Limb (tissue), 2 donors: ENCODE measurements at regions not wholly inside any gene's neighbourhood (a gene's known extent, or its start where the extent isn't known, plus 50 kb on each side); places are given as distances from the start of the nearest gene placed in this dataset.

Experiments used
- DNase-seq, 2 donors: peaks; one replicate each; pipeline ENCODE4 v3.0.0-alpha.2; 2016; ENCODE audit errors: extremely low spot score in 2 of 2

GRCh38 chr12:13595536-13596443 lies 385.6 kb downstream of the GRIN2B start:
- DNase-seq, result no peak

GRCh38 chr12:13594731-13595514 lies 386.5 kb downstream of the GRIN2B start:
- no peak for DNase-seq

- DNase-seq, result no peak
Measured at GRCh38 chr12:13592063-13592942, 389.1 kb downstream of the GRIN2B start.

GRCh38 chr12:13591488-13591887 lies 389.9 kb downstream of the GRIN2B start:
- DNase-seq, result no peak

GRCh38 chr12:13591059-13591458 lies 390.3 kb downstream of the GRIN2B start:
- DNase-seq, result no peak

GRCh38 chr12:13588574-13588973 lies 392.0 kb downstream of the EMP1 start:
- no peak for DNase-seq

GRCh38 chr12:13587721-13588390 lies 391.3 kb downstream of the EMP1 start:
- no peak for DNase-seq

- DNase-seq, result no peak
Measured at GRCh38 chr12:13586361-13586760, 389.8 kb downstream of the EMP1 start.

- DNase-seq, result no peak
Measured at GRCh38 chr12:13584541-13584940, 388.0 kb downstream of the EMP1 start.

- no peak for DNase-seq
Measured at GRCh38 chr12:13583630-13584029, 387.1 kb downstream of the EMP1 start.

GRCh38 chr12:13582421-13582820 lies 385.9 kb downstream of the EMP1 start:
- DNase-seq, result no peak

- DNase-seq, result no peak
Measured at GRCh38 chr12:13581031-13581430, 384.5 kb downstream of the EMP1 start.

- DNase-seq, result no peak
Measured at GRCh38 chr12:13580206-13580605, 383.7 kb downstream of the EMP1 start.

GRCh38 chr12:13576935-13577500 lies 380.5 kb downstream of the EMP1 start:
- no peak for DNase-seq

GRCh38 chr12:13573698-13574321 lies 377.3 kb downstream of the EMP1 start:
- DNase-seq, result no peak

- no peak for DNase-seq
Measured at GRCh38 chr12:13571035-13571434, 374.5 kb downstream of the EMP1 start.

- DNase-seq, result no peak
Measured at GRCh38 chr12:13570005-13570694, 373.6 kb downstream of the EMP1 start.

GRCh38 chr12:13566292-13566691 lies 369.8 kb downstream of the EMP1 start:
- no peak for DNase-seq

GRCh38 chr12:13564266-13564810 lies 367.8 kb downstream of the EMP1 start:
- no peak for DNase-seq
